H9 (cell line): ENCODE measurements at regions not wholly inside any gene's neighbourhood (a gene's known extent, or its start where the extent isn't known, plus 50 kb on each side); places are given as distances from the start of the nearest gene placed in this dataset.

Experiments used
- DNase-seq: peaks from one replicate; pipeline ENCODE4 v3.0.0-alpha.2; 2017
- H2AFZ ChIP-seq: one replicate; pipeline ENCODE4 v1.6.1; 2013; ENCODE audit warnings: mild to moderate bottlenecking, low read length, control low read depth, moderate library complexity
- H2AK5ac ChIP-seq: 2 replicates; pipeline ENCODE4 v1.6.1; 2013; ENCODE audit warnings: low read length, control low read depth, mixed read lengths; ENCODE audit not compliant: insufficient read length
- H2BK120ac ChIP-seq: one replicate; pipeline ENCODE4 v1.6.1; 2013; ENCODE audit warnings: low read depth, mild to moderate bottlenecking, low read length, control low read depth, inconsistent platforms; ENCODE audit not compliant: poor library complexity, severe bottlenecking
- H2BK12ac ChIP-seq: 2 replicates; pipeline ENCODE4 v1.6.1; 2013; ENCODE audit warnings: low read length, control low read depth, mixed read lengths, low read depth; ENCODE audit not compliant: insufficient read length
- H2BK15ac ChIP-seq: 2 replicates; pipeline ENCODE4 v1.6.1; 2013; ENCODE audit warnings: low read depth, low read length, control low read depth
- H2BK20ac ChIP-seq: one replicate; pipeline ENCODE4 v1.6.1; 2013; ENCODE audit warnings: low read depth, mild to moderate bottlenecking, low read length, control low read depth, inconsistent platforms; ENCODE audit not compliant: poor library complexity, severe bottlenecking
- H2BK5ac ChIP-seq: 2 replicates; pipeline ENCODE4 v1.6.1; 2013; ENCODE audit warnings: low read length, control low read depth, mixed read lengths; ENCODE audit not compliant: insufficient read length
- H3K14ac ChIP-seq: 2 replicates; pipeline ENCODE4 v1.6.1; 2013; ENCODE audit warnings: low read length, control low read depth; ENCODE audit not compliant: insufficient read depth
- H3K18ac ChIP-seq: 2 replicates; pipeline ENCODE4 v1.6.1; 2013; ENCODE audit warnings: low read depth, mild to moderate bottlenecking, mixed read lengths, low read length, control low read depth; ENCODE audit not compliant: insufficient read length
- H3K23ac ChIP-seq: 2 replicates; pipeline ENCODE4 v1.6.1; 2013; ENCODE audit warnings: low read length, control low read depth, mixed read lengths, low read depth; ENCODE audit not compliant: insufficient read length
- H3K23me2 ChIP-seq: 2 replicates; pipeline ENCODE4 v1.6.1; 2013; ENCODE audit warnings: low read depth, mild to moderate bottlenecking, mixed read lengths, low read length, control low read depth; ENCODE audit not compliant: insufficient read length, poor library complexity, severe bottlenecking
- H3K27ac ChIP-seq: 2 replicates; pipeline ENCODE4 v1.5.1; 2013; ENCODE audit warnings: low read length, control low read depth, mixed read lengths, low read depth; ENCODE audit not compliant: insufficient read length
- H3K27me3 ChIP-seq: 2 replicates; pipeline ENCODE4 v1.6.1; 2013; ENCODE audit warnings: low read length, control low read depth, inconsistent platforms; ENCODE audit not compliant: insufficient read depth
- H3K4ac ChIP-seq: 2 replicates; pipeline ENCODE4 v1.6.1; 2013; ENCODE audit warnings: low read depth, mild to moderate bottlenecking, control low read depth, inconsistent platforms, low read length, moderate library complexity
- H3K4me1 ChIP-seq: 2 replicates; pipeline ENCODE4 v1.6.1; 2013; ENCODE audit warnings: low read length, control low read depth, inconsistent platforms; ENCODE audit not compliant: insufficient read depth
- H3K4me2 ChIP-seq: 2 replicates; pipeline ENCODE4 v1.6.1; 2013; ENCODE audit warnings: low read length, control low read depth, mixed read lengths; ENCODE audit not compliant: insufficient read length, insufficient read depth
- H3K56ac ChIP-seq: 2 replicates; pipeline ENCODE4 v1.6.1; 2013; ENCODE audit warnings: low read depth, mild to moderate bottlenecking, mixed read lengths, low read length, control low read depth; ENCODE audit not compliant: insufficient read length
- H3K79me1 ChIP-seq: 2 replicates; pipeline ENCODE4 v1.6.1; 2013; ENCODE audit warnings: low read depth, mild to moderate bottlenecking, moderate library complexity, low read length, control low read depth, inconsistent platforms; ENCODE audit not compliant: insufficient read depth, poor library complexity, severe bottlenecking
- H3K79me2 ChIP-seq: 2 replicates; pipeline ENCODE4 v1.6.1; 2013; ENCODE audit warnings: low read length, control low read depth, inconsistent platforms; ENCODE audit not compliant: insufficient read depth
- H3K9ac ChIP-seq: 2 replicates; pipeline ENCODE4 v1.6.1; 2013; ENCODE audit warnings: low read length, control low read depth, mixed read lengths; ENCODE audit not compliant: insufficient read length; ENCODE audit errors: extremely low read depth
- H3K9me3 ChIP-seq: one replicate; pipeline ENCODE4 v1.6.1; 2013; ENCODE audit warnings: low read depth, low read length, inconsistent platforms; ENCODE audit not compliant: control insufficient read depth
- H3T11ph ChIP-seq: one replicate; pipeline ENCODE4 v1.6.1; 2013; ENCODE audit warnings: mild to moderate bottlenecking, low read length, control low read depth, inconsistent platforms
- H4K20me1 ChIP-seq: one replicate; pipeline ENCODE4 v1.6.1; 2013; ENCODE audit not compliant: control insufficient read depth, insufficient read length, insufficient read depth
- H4K5ac ChIP-seq: 2 replicates; pipeline ENCODE4 v1.6.1; 2013; ENCODE audit warnings: low read depth, mild to moderate bottlenecking, mixed read lengths, low read length, control low read depth; ENCODE audit not compliant: insufficient read length
- H4K8ac ChIP-seq: replicated peaks from 2 replicates; pipeline ENCODE4 v1.6.1; 2013; ENCODE audit warnings: low read length, control low read depth, mixed read lengths, low read depth; ENCODE audit not compliant: insufficient read length
- H4K91ac ChIP-seq: 2 replicates; pipeline ENCODE4 v1.6.1; 2013; ENCODE audit warnings: low read depth, mild to moderate bottlenecking, moderate library complexity, mixed read lengths, low read length, control low read depth; ENCODE audit not compliant: insufficient read length
- H3K27ac Mint-ChIP-seq, 3 experiments: 2 replicates in 2 of 3; 3 replicates in 1 of 3; pipeline ENCODE4 v1.8.0; 2020 to 2021; ENCODE audit warnings: mixed read lengths in 3 of 3, mild to moderate bottlenecking in 1 of 3, moderate library complexity in 1 of 3
- H3K27me3 Mint-ChIP-seq: 2 replicates; pipeline ENCODE4 v1.8.0; 2021; ENCODE audit warnings: low read depth, mild to moderate bottlenecking, moderate library complexity, mixed read lengths
- H3K36me3 Mint-ChIP-seq, 3 experiments: 2 replicates in 2 of 3; 3 replicates in 1 of 3; pipeline ENCODE4 v1.8.0; 2020 to 2021; ENCODE audit warnings: low read depth in 3 of 3, mixed read lengths in 3 of 3; ENCODE audit not compliant: insufficient read depth in 1 of 3
- H3K4me1 Mint-ChIP-seq, 2 experiments: 2 replicates each; pipeline ENCODE4 v1.8.0; 2020; ENCODE audit warnings: mixed read lengths in 2 of 2
- H3K4me3 Mint-ChIP-seq, 2 experiments: 2 replicates in 1 of 2; 3 replicates in 1 of 2; pipeline ENCODE4 v1.8.0; 2020 to 2021; ENCODE audit warnings: mild to moderate bottlenecking in 2 of 2, mixed read lengths in 2 of 2, moderate library complexity in 1 of 2
- H3K9me3 Mint-ChIP-seq, 2 experiments: 2 replicates in 1 of 2; 3 replicates in 1 of 2; pipeline ENCODE4 v1.8.0; 2020; ENCODE audit warnings: mild to moderate bottlenecking in 2 of 2, mixed read lengths in 2 of 2, moderate library complexity in 1 of 2
- CTCF ChIP-seq: fragments of 200-600 bp; sonication (generic); conservative IDR thresholded peaks from 3 replicates; pipeline ENCODE4 v1.8.0; 2021; ENCODE audit warnings: antibody characterized with exemption, mild to moderate bottlenecking
- WGBS: extraction: QIAGEN DNeasy Blood & Tissue Kit; methylation state at CpG from one replicate; pipeline ENCODE4 v1.1.7; 2013; ENCODE audit warnings: missing lambda C conversion rate, low lambda C conversion rate, mixed read lengths; ENCODE audit not compliant: insufficient read length; ENCODE audit errors: extremely low coverage; 5-methylcytosine and 5-hydroxymethylcytosine counted together

DNA sequence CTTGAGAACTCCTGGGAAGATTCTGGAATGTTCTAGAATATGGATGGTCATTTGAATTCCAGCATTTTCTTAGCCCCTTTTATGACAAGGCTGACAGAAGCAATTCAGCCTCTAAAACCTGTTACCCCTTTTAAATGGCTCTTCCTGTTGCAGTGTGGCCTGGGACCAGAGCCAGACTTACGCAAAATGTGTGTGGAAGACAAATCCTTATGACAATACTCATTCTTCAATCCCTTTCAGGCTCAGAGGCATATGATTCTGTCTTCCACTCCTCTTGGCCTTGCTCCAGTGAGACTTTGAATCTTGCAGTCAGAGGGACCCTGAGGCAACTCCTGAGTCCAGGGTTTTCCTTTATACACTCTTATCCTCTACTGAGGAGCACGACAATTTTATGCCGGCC is 287.0 kb downstream of the CLIC5 start:
- H3K9me3 ChIP-seq = no peaks in the 10 kb centered on the region
- Mint-ChIP-seq H3K27ac (no peak overlapping the region; a peak in 1 of 7 replicates), H3K27me3 (no peaks in the 10 kb centered on the region), H3K36me3 (no peaks in the 10 kb centered on the region), H3K4me3 (no peak overlapping the region), H3K9me3 (no peaks in the 10 kb centered on the region), H3K4me1 (0 out of 4 replicates have a peak, but pooled peaks cover 0 to 3% of the 10 kb centered on the region in 2 experiments)
- H3K9ac ChIP-seq = no peak overlapping the region
- H2BK12ac ChIP-seq = no peak overlapping the region
- H3K23ac ChIP-seq = no peak overlapping the region
- no peak overlapping the region for H4K5ac ChIP-seq
- no peak overlapping the region for H3K4ac ChIP-seq
- H3K14ac ChIP-seq = no peak overlapping the region
- H3T11ph ChIP-seq = no peak overlapping the region
- no peaks in the 10 kb centered on the region for H3K27me3 ChIP-seq
- WGBS = no CpG with 5 or more reads among the region's 3 CpGs
- H2AFZ ChIP-seq = no peak overlapping the region
- H3K4me1 ChIP-seq = no peaks in the 10 kb centered on the region
- no peaks in the 10 kb centered on the region for H3K79me2 ChIP-seq
- no peaks in the 10 kb centered on the region for H3K79me1 ChIP-seq
- H2AK5ac ChIP-seq = no peak overlapping the region
- H4K20me1 ChIP-seq = no peaks in the 10 kb centered on the region
- no peak overlapping the region for H2BK15ac ChIP-seq
- H4K91ac ChIP-seq = no peak overlapping the region
- H4K8ac ChIP-seq = no peak overlapping the region
- no peak overlapping the region for H3K4me2 ChIP-seq
- no peak overlapping the region for H2BK120ac ChIP-seq
- no peak overlapping the region for H2BK5ac ChIP-seq
- no peak for TF ChIP-seq CTCF
- H3K23me2 ChIP-seq = no peaks in the 10 kb centered on the region
- H3K18ac ChIP-seq = no peak overlapping the region
- no peak overlapping the region for H3K27ac ChIP-seq
- H2BK20ac ChIP-seq = no peak overlapping the region
- DNase-seq = no peak
- no peak overlapping the region for H3K56ac ChIP-seq
